Neutrophil (primary cell): ENCODE measurements at regions not wholly inside any gene's neighbourhood (a gene's known extent, or its start where the extent isn't known, plus 50 kb on each side); places are given as distances from the start of the nearest gene placed in this dataset.

Experiments used
- H3K27ac ChIP-seq: fragments of 200-600 bp; sonication (generic); 2 replicates; pipeline ENCODE4 v1.5.1; 2016; ENCODE audit warnings: mild to moderate bottlenecking, moderate library complexity
- H3K27me3 ChIP-seq: fragments of 200-600 bp; sonication (generic); 2 replicates; pipeline ENCODE4 v1.6.0; 2016; ENCODE audit warnings: mild to moderate bottlenecking
- H3K36me3 ChIP-seq: fragments of 200-600 bp; sonication (generic); 2 replicates; pipeline ENCODE4 v1.5.1; 2017
- H3K4me1 ChIP-seq, 2 experiments: fragments of 200-600 bp in 1 of 2; sonication (generic) in 1 of 2; 1 replicate in 1 of 2; 2 replicates in 1 of 2; pipeline versions ENCODE4 v1.5.1 to v1.6.1; 2013 to 2016; ENCODE audit warnings: low read depth in 1 of 2, low read length in 1 of 2, mild to moderate bottlenecking in 1 of 2, moderate library complexity in 1 of 2; ENCODE audit not compliant: control insufficient read depth in 1 of 2, insufficient read depth in 1 of 2
- H3K4me3 ChIP-seq, 2 experiments: fragments of 200-600 bp in 1 of 2; sonication (generic) in 1 of 2; 1 replicate in 1 of 2; 2 replicates in 1 of 2; pipeline ENCODE4 v1.5.1; 2013 to 2016; ENCODE audit warnings: low read depth in 1 of 2, low read length in 1 of 2, mild to moderate bottlenecking in 1 of 2, moderate library complexity in 1 of 2
- H3K9me3 ChIP-seq: fragments of 200-600 bp; sonication (generic); 2 replicates; pipeline ENCODE4 v1.5.1; 2016
- CTCF ChIP-seq: fragments of 200-600 bp; sonication (generic); IDR thresholded peaks from 2 replicates; pipeline ENCODE4 v1.5.1; 2016; ENCODE audit warnings: antibody characterized with exemption

GRCh38 chr4:19728773-19729172 is 522.9 kb upstream of the SLIT2 start:
- H3K36me3 ChIP-seq: no peaks in the 10 kb centered on the region

DNA sequence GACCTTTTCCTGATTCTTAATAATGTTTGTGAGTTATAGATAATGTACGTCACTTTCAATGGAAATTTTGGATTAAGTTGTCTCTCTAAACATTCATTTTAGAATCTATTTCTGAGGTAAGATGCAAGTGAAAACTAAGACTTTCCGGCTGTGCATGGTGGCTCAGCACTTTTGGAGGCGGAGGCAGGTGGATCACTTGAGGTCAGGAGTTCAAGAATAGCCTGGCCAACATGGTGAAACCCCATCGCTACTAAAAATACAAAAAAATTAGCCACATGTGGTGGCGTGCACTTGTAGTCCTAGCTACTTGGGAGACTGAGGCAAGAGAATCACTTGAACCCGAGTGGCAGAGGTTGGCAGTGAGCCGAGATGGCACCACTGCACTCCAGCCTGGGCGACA is 524.6 kb upstream of the SLIT2 start:
- Histone ChIP-seq H3K27ac (no peak overlapping the region), H3K36me3 (no peaks in the 10 kb centered on the region), H3K27me3 (no peaks in the 10 kb centered on the region), H3K4me3 (no peak overlapping the region), H3K9me3 (no peaks in the 10 kb centered on the region), H3K4me1 (no peaks in the 10 kb centered on the region)
- TF ChIP-seq CTCF: no peak

More at GRCh38 chr4:19728773-19729172, 522.9 kb upstream of the SLIT2 start:
- no peak for TF ChIP-seq CTCF
- Histone ChIP-seq H3K9me3 (no peaks in the 10 kb centered on the region), H3K27me3 (no peaks in the 10 kb centered on the region), H3K4me1 (no peaks in the 10 kb centered on the region), H3K27ac (no peak overlapping the region), H3K4me3 (no peak overlapping the region)

DNA sequence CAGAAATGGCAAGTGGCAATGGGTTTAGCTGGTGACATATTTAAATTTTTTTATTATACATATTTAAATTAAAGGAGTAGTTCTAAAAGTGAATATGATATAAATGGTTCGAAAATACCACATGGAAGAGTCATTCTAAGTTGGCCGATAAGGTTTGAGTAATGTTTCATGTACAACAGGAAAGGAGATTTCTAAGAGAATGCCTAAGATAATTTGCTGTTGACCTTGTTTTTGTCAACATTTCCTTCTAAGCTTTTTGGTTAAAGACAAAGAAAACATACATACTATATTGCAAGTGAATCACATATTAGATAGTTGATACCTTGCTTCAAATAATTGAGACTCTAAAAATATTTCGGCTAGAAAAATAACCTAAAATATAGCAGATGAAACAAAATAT is 526.6 kb upstream of the SLIT2 start:
- no peaks in the 10 kb centered on the region for H3K36me3 ChIP-seq
- no peak for TF ChIP-seq CTCF
- no peaks in the 10 kb centered on the region for H3K27me3 ChIP-seq
- H3K4me3 ChIP-seq: no peak overlapping the region
- H3K9me3 ChIP-seq: no peaks in the 10 kb centered on the region
- no peaks in the 10 kb centered on the region for H3K4me1 ChIP-seq
- no peak overlapping the region for H3K27ac ChIP-seq

GRCh38 chr4:19722404-19722803 is 529.3 kb upstream of the SLIT2 start:
- no peak for TF ChIP-seq CTCF
- Histone ChIP-seq H3K36me3 (no peaks in the 10 kb centered on the region), H3K27me3 (no peaks in the 10 kb centered on the region), H3K9me3 (no peaks in the 10 kb centered on the region), H3K4me3 (no peak overlapping the region), H3K4me1 (no peaks in the 10 kb centered on the region), H3K27ac (no peak overlapping the region)

- Histone ChIP-seq H3K9me3 (no peaks in the 10 kb centered on the region), H3K27me3 (no peaks in the 10 kb centered on the region)
- no peak for TF ChIP-seq CTCF
These were observed 530.1 kb upstream of the SLIT2 start for GRCh38 chr4:19721587-19721986.

GRCh38 chr4:19720610-19721009 is 531.1 kb upstream of the SLIT2 start:
- no peak for TF ChIP-seq CTCF
- Histone ChIP-seq H3K4me1 (no peaks in the 10 kb centered on the region), H3K27me3 (no peaks in the 10 kb centered on the region), H3K9me3 (no peaks in the 10 kb centered on the region), H3K36me3 (no peaks in the 10 kb centered on the region), H3K4me3 (no peak overlapping the region), H3K27ac (no peak overlapping the region)

More at GRCh38 chr4:19721587-19721986, 530.1 kb upstream of the SLIT2 start:
- Histone ChIP-seq H3K27ac (no peak overlapping the region), H3K36me3 (no peaks in the 10 kb centered on the region), H3K4me3 (no peak overlapping the region), H3K4me1 (no peaks in the 10 kb centered on the region)
